PC-9 (cell line): ENCODE measurements at regions not wholly inside any gene's neighbourhood (a gene's known extent, or its start where the extent isn't known, plus 50 kb on each side); places are given as distances from the start of the nearest gene placed in this dataset.

Source experiments
- CTCF ChIP-seq: fragments of 200-600 bp; sonication (generic); conservative IDR thresholded peaks from 2 replicates; pipeline ENCODE4 v1.6.1; 2017; ENCODE audit warnings: mixed run types, antibody characterized with exemption, mild to moderate bottlenecking, moderate library complexity
- EZH2 ChIP-seq: fragments of 200-600 bp; sonication (generic); IDR thresholded peaks from 2 replicates; pipeline ENCODE4 v1.8.0; 2017; ENCODE audit warnings: antibody characterized with exemption, low read depth

GRCh38 chr11:116182356-116182966 is 590.3 kb downstream of the BUD13 start:
- TF ChIP-seq CTCF (no peak), EZH2 (no peak)
